RWPE2 (cell line): ENCODE measurements at regions not wholly inside any gene's neighbourhood (a gene's known extent, or its start where the extent isn't known, plus 50 kb on each side); places are given as distances from the start of the nearest gene placed in this dataset.

Experiments
- ATAC-seq: fragments of 200-7000 bp; cut with Tn5 transposase; 3 replicates; pipeline ENCODE4 v1.9.1; 2021; ENCODE audit warnings: low read depth
- DNase-seq: peaks from one replicate; pipeline ENCODE4 v3.0.0-alpha.2; 2020; ENCODE audit warnings: low spot score
- H3K27ac ChIP-seq: fragments of 450-650 bp; 2 replicates; pipeline ENCODE4 v1.5.1; 2017; ENCODE audit warnings: mild to moderate bottlenecking; ENCODE audit not compliant: poor library complexity, severe bottlenecking
- H3K27me3 ChIP-seq: fragments of 250-450 bp; sonication (Bioruptor Pico); 2 replicates; pipeline ENCODE4 v1.5.1; 2021; ENCODE audit warnings: mild to moderate bottlenecking, moderate library complexity; ENCODE audit not compliant: insufficient read depth, poor library complexity, severe bottlenecking
- H3K36me3 ChIP-seq: fragments of 250-450 bp; sonication (Bioruptor Pico); 2 replicates; pipeline ENCODE4 v1.5.1; 2020; ENCODE audit warnings: low read depth, mild to moderate bottlenecking, moderate library complexity
- H3K4me1 ChIP-seq: fragments of 250-450 bp; sonication (Bioruptor Pico); 2 replicates; pipeline ENCODE4 v1.5.1; 2021; ENCODE audit warnings: mild to moderate bottlenecking, moderate library complexity; ENCODE audit not compliant: insufficient read depth, poor library complexity, severe bottlenecking
- H3K4me3 ChIP-seq: fragments of 250-450 bp; sonication (Bioruptor Pico); 2 replicates; pipeline ENCODE4 v1.5.1; 2021; ENCODE audit warnings: mild to moderate bottlenecking, moderate library complexity; ENCODE audit not compliant: severe bottlenecking
- H3K9me3 ChIP-seq: fragments of 250-450 bp; sonication (Bioruptor Pico); 2 replicates; pipeline ENCODE4 v1.5.1; 2021; ENCODE audit warnings: mild to moderate bottlenecking, moderate library complexity; ENCODE audit not compliant: severe bottlenecking
- CTCF ChIP-seq: fragments of 450-650 bp; IDR thresholded peaks from one replicate; pipeline ENCODE4 v1.5.1; 2017; ENCODE audit warnings: mild to moderate bottlenecking, moderate library complexity; ENCODE audit not compliant: poor library complexity, severe bottlenecking

- Histone ChIP-seq H3K27ac (no peak overlapping the region), H3K4me3 (no peak overlapping the region), H3K9me3 (peaks cover 3% of the 10 kb centered on the region), H3K27me3 (peaks cover 9% of the 10 kb centered on the region), H3K36me3 (no peaks in the 10 kb centered on the region), H3K4me1 (no peaks in the 10 kb centered on the region)
- ATAC-seq (no peak), DNase-seq (no peak)
- no peak for TF ChIP-seq CTCF
Observed at GRCh38 chr5:2205185-2205585, 322.5 kb upstream of the IRX4 start.

- Histone ChIP-seq H3K4me3 (no peak overlapping the region), H3K27ac (no peak overlapping the region), H3K36me3 (no peaks in the 10 kb centered on the region), H3K4me1 (no peaks in the 10 kb centered on the region), H3K9me3 (peaks cover 3% of the 10 kb centered on the region), H3K27me3 (peaks cover 15% of the 10 kb centered on the region)
- DNase-seq (no peak), ATAC-seq (no peak)
- TF ChIP-seq CTCF: no peak
Observed at GRCh38 chr5:2204366-2205184, 321.9 kb upstream of the IRX4 start.

GRCh38 chr5:2203774-2204173, 321.0 kb upstream of the IRX4 start:
- no peaks in the 10 kb centered on the region for H3K4me1 ChIP-seq
- peaks cover 20% of the 10 kb centered on the region for H3K27me3 ChIP-seq
- TF ChIP-seq CTCF: no peak
- H3K36me3 ChIP-seq: no peaks in the 10 kb centered on the region
- no peak for ATAC-seq
- no peak for DNase-seq
- H3K4me3 ChIP-seq: no peak overlapping the region
- peaks cover 3% of the 10 kb centered on the region for H3K9me3 ChIP-seq
- H3K27ac ChIP-seq: no peak overlapping the region

- no peak overlapping the region for H3K4me3 ChIP-seq
- peaks cover 3% of the 10 kb centered on the region for H3K9me3 ChIP-seq
- H3K36me3 ChIP-seq: no peaks in the 10 kb centered on the region
- no peaks in the 10 kb centered on the region for H3K4me1 ChIP-seq
- H3K27me3 ChIP-seq: peaks cover 20% of the 10 kb centered on the region
- DNase-seq (no peak), ATAC-seq (no peak)
- H3K27ac ChIP-seq: no peak overlapping the region
- TF ChIP-seq CTCF: no peak
Observed at GRCh38 chr5:2201832-2202231, 319.1 kb upstream of the IRX4 start.

GRCh38 chr5:2201421-2201820, 318.7 kb upstream of the IRX4 start:
- TF ChIP-seq CTCF: no peak
- Histone ChIP-seq H3K4me1 (no peaks in the 10 kb centered on the region), H3K9me3 (peaks cover 3% of the 10 kb centered on the region), H3K4me3 (no peak overlapping the region), H3K27ac (no peak overlapping the region), H3K36me3 (no peaks in the 10 kb centered on the region), H3K27me3 (peaks cover 20% of the 10 kb centered on the region)
- DNase-seq: no peak
- ATAC-seq: no peak
